ENCODE measurements at regions not wholly inside any gene's neighbourhood (a gene's known extent, or its start where the extent isn't known, plus 50 kb on each side); places are given as distances from the start of the nearest gene placed in this dataset.
"Not testable (repeated sequence)": the region's sequence is repeated elsewhere in the genome, so short reads cannot be mapped to it uniquely, and the experiment has no call there.

GRCh38 chr4:64821219-64821976 is 412.1 kb upstream of the TECRL start:
- DNase-seq (ENCODE audit: low spot score), result no peak

- no peak for DNase-seq (ENCODE audit: low spot score)
Observed at GRCh38 chr4:64814616-64815015, 405.4 kb upstream of the TECRL start.

GRCh38 chr4:64807821-64808220 is 398.6 kb upstream of the TECRL start:
- DNase-seq (ENCODE audit: low spot score), result no peak

GRCh38 chr4:64799751-64800150 is 390.5 kb upstream of the TECRL start:
- DNase-seq (ENCODE audit: low spot score), result no peak

GRCh38 chr4:64798828-64799227 is 389.6 kb upstream of the TECRL start:
- not testable (repeated sequence) for DNase-seq (ENCODE audit: low spot score)

- no peak for DNase-seq (ENCODE audit: low spot score)
Observed at GRCh38 chr4:64796581-64796980, 387.3 kb upstream of the TECRL start.

- no peak for DNase-seq (ENCODE audit: low spot score)
Observed at GRCh38 chr4:64784125-64784524, 374.9 kb upstream of the TECRL start.

- DNase-seq (ENCODE audit: low spot score), result no peak
Observed at GRCh38 chr4:64781737-64782326, 372.6 kb upstream of the TECRL start.

- DNase-seq (ENCODE audit: low spot score), result no peak
Observed at GRCh38 chr4:64780664-64781063, 371.4 kb upstream of the TECRL start.

GRCh38 chr4:64777286-64777685 is 368.0 kb upstream of the TECRL start:
- DNase-seq (ENCODE audit: low spot score), result no peak

- no peak for DNase-seq (ENCODE audit: low spot score)
Observed at GRCh38 chr4:64776820-64777219, 367.6 kb upstream of the TECRL start.

- DNase-seq (ENCODE audit: low spot score), result no peak
Observed at GRCh38 chr4:64774626-64775025, 365.4 kb upstream of the TECRL start.

- no peak for DNase-seq (ENCODE audit: low spot score)
Observed at GRCh38 chr4:64771149-64771548, 361.9 kb upstream of the TECRL start.

- DNase-seq (ENCODE audit: low spot score), result no peak
Observed at GRCh38 chr4:64767547-64767946, 358.3 kb upstream of the TECRL start.

- DNase-seq (ENCODE audit: low spot score), result no peak
Observed at GRCh38 chr4:64766565-64766964, 357.3 kb upstream of the TECRL start.

- DNase-seq (ENCODE audit: low spot score), result no peak
Observed at GRCh38 chr4:64756016-64756415, 346.8 kb upstream of the TECRL start.

- DNase-seq (ENCODE audit: low spot score), result no peak
Observed at GRCh38 chr4:64747919-64748715, 338.9 kb upstream of the TECRL start.

GRCh38 chr4:64738240-64738639 is 329.0 kb upstream of the TECRL start:
- DNase-seq (ENCODE audit: low spot score), result no peak

GRCh38 chr4:64737854-64738138 is 328.5 kb upstream of the TECRL start:
- not testable (repeated sequence) for DNase-seq (ENCODE audit: low spot score)

GRCh38 chr4:64737026-64737853 is 328.0 kb upstream of the TECRL start:
- DNase-seq (ENCODE audit: low spot score), result no peak

GRCh38 chr4:64729561-64729960 is 320.3 kb upstream of the TECRL start:
- no peak for DNase-seq (ENCODE audit: low spot score)

GRCh38 chr4:64727960-64728359 is 318.7 kb upstream of the TECRL start:
- no peak for DNase-seq (ENCODE audit: low spot score)
